HG03159 (cell line): ENCODE measurements at regions not wholly inside any gene's neighbourhood (a gene's known extent, or its start where the extent isn't known, plus 50 kb on each side); places are given as distances from the start of the nearest gene placed in this dataset.
"Not testable (repeated sequence)": the region's sequence is repeated elsewhere in the genome, so short reads cannot be mapped to it uniquely, and the experiment has no call there.

Experiments used
- ATAC-seq: cut with Tn5 transposase; IDR thresholded peaks from one replicate; pipeline ENCODE4 v1.9.1; 2021; ENCODE audit warnings: mild to moderate bottlenecking, moderate library complexity; ENCODE audit not compliant: unreplicated experiment

DNA sequence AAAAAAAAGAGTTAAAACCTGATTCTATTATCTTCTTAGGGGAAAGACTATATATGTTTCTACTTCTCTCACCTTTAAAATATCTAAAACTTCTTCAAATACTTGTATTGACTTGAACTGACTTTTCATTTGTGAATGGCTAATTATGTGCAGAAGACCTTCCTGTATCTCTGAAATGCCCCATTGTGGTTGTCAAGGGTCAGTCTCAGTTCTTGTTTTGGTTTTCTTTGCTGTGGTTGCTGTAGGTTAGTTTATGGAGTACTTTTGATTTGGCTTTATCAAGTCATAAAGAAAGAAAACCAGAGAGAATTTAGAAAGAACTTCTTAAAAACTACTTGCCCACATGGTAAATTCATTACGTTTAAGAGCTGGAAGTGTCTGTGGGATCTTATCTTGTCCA, 345.3 kb upstream of the POU1F1 start:
- peak; percentile 93 for ATAC-seq

DNA sequence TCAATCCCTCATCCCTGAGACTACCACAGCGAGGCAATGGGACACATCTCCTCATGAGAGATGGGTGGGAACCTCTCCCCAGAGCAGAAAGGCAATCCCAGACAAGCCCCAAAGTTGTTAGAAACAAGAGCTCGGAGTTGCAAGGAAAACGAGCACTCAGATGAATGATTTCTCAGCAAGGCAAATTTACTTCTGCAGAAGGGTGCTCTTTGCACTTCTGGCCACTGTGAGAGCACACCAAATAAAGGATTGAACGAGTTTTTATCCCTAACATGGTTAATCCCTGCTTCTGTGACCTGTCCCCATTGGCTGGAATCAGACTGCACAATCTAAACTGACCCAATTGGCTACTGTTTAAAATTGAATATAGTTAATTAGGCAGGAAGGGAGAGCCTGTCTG, 339.1 kb upstream of the POU1F1 start:
- ATAC-seq = no peak

DNA sequence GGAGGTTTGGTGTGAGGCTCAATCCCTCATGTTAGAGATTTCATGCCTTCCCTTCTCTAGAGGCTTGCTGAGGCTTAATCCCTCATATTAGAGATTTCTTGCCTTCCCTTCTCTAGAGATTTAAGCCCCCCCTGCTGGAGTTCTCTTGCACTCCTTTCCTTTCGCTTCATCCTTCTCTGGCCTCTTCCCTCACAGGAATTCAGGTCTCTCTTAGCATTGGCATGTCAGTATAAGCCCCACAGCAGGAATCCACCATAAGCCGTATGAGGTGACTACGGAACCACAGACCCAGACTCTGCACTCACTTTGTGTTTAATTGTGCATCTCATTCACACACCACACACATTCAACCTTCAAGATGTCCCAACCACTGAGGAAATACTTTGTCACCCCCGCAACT, 338.6 kb upstream of the POU1F1 start:
- no peak for ATAC-seq

DNA sequence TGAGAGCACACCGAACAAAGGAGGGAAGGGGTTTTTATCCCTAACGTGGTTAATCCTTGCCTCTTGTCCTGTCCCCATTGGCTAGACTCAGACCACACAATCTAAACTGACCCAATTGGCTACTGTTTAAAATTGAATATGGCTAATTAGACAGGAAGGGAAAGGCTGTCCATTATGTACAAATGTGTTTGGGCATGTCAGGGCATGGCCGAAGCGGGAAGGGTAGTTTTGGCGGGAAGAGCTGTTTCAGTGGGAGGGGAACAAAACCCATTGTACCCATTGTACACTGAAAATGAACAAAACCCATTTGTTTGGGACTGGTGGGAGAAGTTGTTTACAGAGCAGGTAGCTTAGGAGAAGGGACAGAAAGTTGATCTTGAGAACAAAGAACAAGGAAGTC, 330.9 kb upstream of the POU1F1 start:
- no peak for ATAC-seq

DNA sequence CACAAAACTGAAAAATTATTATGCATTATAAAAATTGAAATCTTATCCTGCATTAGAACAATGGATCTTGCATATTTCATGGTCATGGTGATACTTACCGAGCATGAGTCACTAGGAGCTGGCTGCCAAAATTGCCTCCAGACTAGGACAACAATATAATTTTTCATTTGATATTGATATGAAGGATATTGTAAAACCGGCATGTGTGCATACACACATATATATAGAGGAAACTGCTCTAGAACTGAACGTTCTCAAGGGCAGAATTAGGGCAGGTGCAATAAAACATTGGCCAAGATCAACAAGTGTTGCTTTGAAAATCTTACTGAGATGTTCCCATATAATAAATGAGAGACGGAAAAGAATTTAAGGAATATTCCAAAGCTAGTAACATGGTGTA, 319.4 kb upstream of the POU1F1 start:
- no peak for ATAC-seq

DNA sequence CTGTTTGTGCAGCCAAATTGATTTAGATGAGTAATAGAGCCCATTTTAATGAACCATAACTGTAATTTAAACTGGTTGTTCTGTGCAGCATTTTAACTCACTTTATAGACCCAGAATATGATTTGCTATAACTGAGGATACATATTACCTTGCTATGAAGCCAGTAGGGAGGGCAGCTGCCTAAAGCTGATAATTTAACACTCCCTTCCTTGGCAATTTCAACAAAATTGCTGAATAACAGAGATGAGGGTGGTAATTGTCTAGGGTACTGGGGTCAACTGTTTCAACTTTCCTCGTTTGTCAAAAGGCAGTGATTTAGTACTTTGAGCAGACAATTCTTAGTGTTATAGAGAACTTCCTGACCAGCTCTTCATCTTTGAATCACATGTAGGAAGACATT, 304.9 kb upstream of the POU1F1 start:
- no peak for ATAC-seq

DNA sequence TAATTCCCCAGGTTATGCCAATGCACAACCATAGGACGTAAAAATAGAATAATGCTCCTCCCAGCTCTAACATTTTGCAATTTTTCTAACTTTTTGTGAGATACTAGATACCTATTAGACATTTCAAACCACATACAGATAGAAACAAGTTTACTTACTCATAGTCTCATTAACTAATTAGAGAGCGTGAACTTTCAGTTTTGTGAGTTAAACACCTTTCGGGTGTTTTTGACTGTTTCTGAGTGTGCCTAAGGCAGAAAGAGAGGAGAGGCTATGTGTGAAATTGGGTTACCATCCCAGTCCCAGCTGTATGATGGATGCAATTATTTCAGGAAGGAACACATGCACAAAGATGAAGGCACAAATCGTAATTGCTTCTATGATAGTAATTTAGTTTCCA, 300.4 kb upstream of the POU1F1 start:
- ATAC-seq = no peak

DNA sequence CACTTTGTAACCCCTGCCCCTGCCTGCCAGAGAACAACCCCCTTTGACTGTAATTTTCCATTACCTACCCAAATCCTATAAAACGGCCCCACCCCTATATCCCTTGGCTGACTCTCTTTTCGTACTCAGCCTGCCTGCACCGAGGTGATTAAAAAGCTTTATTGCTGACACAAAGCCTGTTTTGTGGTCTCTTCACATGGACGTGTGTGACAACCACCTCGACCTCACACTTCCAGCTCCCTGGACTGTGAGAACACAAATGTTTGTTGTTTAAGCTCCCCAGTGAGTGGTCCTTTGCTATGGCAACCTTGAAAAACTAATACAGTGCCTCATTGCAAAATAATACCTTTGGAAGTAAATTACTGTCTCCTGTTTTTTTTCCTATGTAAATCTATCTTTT, 299.2 kb upstream of the POU1F1 start:
- ATAC-seq = no peak

DNA sequence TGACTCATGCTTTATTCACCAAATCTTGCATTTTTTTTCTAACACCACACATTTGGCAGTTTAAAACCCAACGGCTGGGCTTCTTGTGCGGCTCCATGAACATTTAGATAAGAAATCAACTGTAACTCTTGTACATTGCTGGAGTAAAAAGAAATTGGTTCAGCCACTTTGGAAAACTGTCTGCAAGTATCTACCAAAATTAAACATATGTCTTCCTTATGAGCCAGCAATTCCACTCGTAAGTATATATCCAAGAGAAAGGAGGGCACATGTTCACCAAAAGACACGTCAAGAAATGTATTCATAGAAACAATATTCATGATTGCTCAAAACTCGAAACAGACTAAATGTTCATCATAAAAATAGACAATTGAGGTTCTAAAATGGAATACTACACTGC, 291.9 kb upstream of the POU1F1 start:
- ATAC-seq = no peak

DNA sequence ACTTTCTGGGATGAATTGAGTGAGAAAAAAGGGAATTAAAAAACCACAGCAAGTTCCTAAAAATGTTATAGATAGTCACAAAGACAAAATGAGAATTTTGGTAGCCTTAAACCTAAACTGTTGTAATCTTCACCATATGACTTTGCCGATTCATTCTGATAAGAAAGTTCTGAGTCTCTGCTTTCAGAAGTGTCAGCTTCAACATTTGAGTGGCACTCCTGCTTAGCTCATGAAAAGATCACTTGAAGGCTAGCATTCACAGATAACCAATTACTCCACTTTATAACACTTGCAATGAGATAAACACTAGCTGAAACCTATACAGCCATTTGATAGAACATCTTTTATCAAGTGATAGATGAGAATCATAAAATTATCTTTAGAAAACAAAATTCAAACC, 288.1 kb upstream of the POU1F1 start:
- ATAC-seq = no peak

DNA sequence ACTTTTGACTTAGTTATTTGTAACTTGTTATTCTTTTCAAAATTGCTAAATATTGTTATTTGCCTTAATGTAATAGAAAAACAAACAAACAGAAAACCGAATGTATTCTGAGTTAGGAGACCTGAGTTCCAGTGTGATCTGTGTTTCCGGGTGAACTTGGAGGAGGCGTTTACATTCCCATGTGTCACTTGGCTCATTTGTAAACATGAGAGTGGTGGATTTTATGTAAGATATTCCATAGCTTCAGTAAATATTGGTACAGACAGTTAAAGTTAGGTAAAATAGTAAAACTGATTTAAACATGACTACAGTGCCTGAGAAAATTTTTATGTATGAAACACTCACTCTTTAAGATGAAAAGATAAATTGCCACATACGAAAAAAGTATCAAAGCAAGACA, 287.3 kb upstream of the POU1F1 start:
- no peak for ATAC-seq

DNA sequence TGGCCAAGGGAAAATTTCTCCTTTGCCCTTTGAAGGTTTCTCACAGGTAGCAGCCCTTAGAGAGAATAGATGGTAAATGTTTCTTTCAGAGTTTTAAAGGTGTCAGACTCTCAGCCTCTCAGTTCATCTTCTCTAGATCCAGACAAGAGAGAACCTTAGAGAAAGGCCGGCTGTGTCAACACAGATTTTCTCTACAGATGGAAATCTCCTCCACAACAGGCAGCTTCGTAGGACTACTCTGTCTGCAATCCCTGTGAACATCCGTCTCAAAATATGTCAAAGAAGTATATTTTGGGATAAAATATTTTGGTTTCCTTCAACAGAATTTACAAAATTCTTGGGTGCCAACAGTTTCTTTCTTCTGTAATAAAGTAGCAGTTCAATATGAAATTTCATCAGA, 282.1 kb upstream of the POU1F1 start:
- no peak for ATAC-seq

DNA sequence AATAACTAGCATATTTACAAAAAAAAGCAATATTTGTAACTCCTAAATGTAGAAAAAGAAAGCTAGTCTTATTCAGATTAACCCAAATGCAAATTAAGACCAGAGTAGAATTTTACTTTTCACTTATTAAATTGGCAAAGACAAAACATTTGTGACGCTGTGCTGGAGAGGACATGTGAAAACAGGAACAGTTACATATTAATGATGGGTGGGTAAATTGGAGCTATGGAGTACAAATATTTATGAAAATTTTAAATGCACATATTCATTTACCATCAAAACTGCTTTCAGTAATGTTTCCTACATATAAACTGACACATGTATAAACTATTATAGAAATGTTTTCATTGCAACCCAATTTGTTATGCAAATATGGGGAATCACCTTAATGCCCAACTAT, 278.9 kb upstream of the POU1F1 start:
- ATAC-seq = no peak

DNA sequence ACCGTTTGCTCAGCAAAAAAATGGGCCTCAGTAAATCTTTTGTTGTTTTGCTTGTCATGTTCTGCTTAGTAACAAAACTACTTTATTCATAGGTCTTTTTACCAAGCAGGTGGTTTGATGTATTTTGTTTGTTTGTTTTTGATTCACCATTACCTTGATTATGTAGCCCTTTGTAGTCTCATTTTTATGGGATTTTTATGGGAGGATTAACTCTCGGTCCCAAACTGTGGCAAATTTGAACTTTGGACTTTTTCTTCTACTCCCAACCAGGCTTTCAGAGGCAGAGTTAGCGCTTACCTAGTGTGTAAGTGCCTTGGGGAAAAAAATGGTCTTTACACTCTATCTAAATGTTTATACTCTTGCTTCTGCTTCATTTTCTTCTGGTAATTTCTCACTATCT, 276.7 kb upstream of the POU1F1 start:
- ATAC-seq = no peak

DNA sequence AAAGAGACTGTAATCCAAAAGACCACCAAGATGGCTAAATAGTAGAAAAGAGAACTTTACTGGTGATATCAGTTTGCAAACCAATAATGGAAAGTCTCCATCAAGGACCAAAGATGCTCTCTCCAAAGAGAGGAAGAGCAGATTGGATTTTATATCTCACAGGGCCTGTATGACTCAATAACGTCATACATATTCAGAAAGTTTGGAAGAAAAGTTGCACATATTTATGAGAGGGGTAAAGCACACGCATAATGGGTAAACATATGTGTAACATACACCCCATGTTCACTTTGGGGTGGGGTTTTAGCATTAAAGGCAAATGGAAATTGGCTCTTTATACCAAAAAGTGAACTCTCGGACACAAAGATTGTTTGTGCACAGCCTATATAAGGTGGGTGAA, 274.5 kb upstream of the POU1F1 start:
- no peak for ATAC-seq

DNA sequence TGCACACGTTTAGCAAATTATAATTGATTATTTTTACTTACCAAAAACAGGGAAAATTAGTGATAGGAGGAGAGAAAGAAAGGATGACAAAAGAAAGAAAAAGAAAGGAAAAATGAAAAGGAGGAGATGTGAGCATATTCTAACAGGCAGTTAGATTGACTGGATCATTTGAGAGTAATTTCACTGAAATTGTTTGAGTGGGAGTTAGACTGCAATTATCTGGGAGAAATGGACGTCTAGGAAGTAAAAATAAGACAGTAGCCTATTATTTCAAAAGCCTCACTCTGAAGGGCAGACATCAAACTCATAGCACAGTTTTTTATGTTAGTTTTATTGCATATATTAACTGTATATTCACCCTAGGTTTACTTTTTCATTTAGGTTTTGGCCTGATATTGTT, 272.8 kb upstream of the POU1F1 start:
- no peak for ATAC-seq

DNA sequence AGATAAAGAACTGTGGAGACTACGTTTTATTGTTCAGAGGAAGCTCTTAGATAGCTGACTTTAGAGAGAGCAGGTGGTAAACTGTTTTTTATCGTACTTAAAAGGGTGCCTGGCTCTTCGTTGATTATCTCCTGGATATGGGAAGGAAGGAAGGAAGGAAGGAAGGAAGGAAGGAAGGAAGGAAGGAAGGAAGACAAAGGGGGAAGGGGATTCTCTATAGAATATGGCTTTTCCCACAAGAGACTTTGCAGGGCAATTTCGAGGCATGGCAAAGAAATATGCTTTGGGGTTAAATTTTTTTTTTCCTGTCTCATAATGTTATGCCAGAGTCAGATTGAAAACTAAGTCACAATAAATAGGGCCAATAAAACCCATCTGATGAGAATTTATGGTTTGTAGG, 271.9 kb upstream of the POU1F1 start:
- ATAC-seq = no peak

DNA sequence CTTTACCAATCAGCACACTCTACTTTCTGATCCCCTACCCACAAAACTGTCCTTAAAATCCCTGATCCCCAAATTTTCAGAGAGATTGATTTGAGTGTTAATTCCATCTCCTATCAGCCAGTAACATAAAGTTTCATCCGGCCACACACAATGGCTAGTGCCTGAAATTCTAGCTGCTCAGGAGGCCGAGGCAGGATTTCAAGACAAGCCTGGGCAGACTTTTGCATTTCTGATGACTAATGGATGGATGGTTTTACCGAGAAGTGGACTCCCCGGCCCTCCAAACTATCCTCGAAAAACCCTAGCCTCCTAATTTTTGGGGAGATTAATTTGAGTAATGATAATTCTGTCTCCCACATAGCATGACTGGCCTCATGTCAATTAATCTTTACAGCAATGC, 269.8 kb upstream of the POU1F1 start:
- no peak for ATAC-seq

DNA sequence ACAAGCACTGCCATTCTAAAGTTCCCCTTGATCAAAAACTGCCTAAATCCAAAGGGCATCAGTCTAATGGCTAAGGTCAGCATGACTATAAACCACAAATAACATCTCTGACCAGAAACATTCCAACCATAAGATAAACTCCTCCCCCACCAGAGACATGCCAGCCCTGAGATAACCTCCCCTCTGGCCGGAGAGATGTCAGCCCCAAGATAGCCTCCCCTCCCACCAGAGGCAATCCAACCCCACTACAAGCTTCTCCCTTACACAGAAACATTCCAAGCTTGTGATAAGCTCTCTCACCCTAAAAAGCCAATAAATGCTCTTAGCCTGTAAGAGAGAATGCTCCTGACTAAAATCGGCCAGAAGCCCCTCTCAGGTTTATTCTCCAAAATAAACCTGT, 267.0 kb upstream of the POU1F1 start:
- not testable (repeated sequence) for ATAC-seq

DNA sequence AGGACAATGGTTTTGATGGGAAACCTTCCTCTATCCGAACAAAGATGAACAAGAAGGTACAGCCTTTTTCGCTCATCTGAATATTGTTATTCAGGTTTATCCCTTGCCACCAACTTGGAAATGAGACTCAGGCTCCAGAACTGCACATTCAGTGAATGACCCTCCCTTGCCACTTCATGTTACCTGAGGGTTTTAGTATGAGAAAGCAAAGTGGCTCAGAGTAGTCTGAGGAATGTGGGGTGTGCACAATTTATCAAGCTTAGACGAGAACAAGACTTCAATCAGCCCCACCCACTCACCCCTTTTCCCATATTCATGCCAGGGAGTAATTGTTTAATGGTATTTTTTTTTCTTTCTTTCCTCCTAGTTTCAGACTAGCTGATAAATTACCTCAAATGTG, 265.3 kb upstream of the POU1F1 start:
- no peak for ATAC-seq

DNA sequence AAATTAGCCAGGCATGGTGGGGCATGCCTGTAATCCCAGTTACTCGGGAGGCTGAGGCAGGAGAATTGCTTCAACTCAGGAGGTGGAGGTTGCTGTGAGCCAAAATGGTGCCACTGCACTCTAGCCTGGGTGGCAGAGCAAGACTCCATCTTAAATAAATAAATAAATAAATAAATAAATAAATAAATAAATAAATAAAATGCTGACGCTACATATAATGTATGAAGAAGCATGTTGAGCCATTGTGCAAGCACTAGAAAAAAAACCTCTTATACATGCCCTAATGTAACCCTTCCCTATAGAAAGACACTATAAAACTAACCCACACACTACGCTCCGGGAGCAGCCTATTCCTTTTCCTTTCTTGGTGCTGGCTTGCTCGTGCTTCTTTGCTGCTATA, 262.3 kb upstream of the POU1F1 start:
- ATAC-seq = not testable (repeated sequence)

DNA sequence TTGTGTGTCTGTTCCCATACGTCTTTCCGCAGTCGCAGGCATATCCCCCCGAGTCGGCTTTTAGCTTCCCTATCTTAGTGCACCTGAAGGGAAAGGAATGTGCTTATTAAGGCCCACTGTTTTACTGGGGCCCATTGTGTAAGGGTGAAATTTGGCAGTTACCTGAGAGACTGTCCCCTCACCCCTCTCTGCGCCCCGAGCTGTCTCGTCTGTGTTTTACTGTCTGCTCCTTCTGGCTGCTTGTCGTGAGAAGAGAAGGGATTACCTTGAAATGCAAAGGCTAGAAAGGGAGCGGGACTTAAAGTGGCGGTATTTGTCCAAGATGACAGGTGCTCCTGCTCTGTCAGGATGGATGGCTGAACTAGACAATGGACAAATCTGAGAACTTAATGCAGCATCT, 233.0 kb upstream of the POU1F1 start:
- ATAC-seq = no peak

DNA sequence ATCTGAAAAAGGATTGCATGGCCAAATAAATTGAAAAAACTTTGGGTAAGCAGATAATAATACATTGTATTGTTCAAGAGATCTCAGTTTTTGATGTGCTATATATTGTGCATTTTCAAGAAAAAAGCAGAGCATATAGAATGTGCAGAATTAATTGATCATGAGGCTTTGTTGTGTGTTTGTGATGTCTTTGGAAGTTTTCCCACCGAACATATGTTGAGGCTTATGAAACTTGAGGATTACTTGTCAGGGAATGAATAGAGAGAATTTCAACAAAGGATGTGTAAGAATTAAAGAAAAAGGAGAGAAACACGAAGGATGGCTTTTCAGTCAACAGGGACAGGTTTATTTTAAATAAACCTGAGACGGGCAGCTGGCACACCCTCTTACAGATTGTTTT, 232.5 kb upstream of the POU1F1 start:
- no peak for ATAC-seq

DNA sequence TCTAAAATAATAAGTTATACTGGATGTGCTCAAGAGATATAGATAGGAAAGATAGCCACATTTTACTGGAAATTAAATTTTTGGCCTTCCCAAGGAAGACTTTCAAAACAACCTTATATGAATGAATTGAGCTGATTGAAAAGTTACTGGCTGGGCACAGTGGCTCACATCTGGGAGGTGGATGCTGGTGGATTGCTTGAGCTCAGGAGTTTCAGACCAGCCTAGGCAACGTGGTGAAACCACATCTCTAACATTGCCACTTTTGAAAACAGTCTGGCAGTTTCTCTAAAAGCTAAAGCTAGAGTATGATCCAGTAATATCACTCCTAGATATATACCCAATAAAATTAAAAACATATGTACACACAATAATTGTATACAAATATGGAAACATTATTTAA, 231.4 kb upstream of the POU1F1 start:
- ATAC-seq = no peak
